Mucosa of rectum (tissue), 2 donors: ENCODE measurements at regions not wholly inside any gene's neighbourhood (a gene's known extent, or its start where the extent isn't known, plus 50 kb on each side); places are given as distances from the start of the nearest gene placed in this dataset.
"Not testable (repeated sequence)": the region's sequence is repeated elsewhere in the genome, so short reads cannot be mapped to it uniquely, and the experiment has no call there.

Experiments used
- H3K27ac ChIP-seq, 2 donors: one replicate each; pipeline ENCODE4 v1.7.0; 2013; ENCODE audit warnings: inconsistent platforms in 2 of 2, low read depth in 2 of 2, low read length in 2 of 2
- H3K27me3 ChIP-seq, 2 donors: one replicate each; pipeline ENCODE4 v1.7.0; 2013; ENCODE audit warnings: low read length in 2 of 2; ENCODE audit not compliant: control insufficient read depth in 2 of 2, insufficient read depth in 2 of 2
- H3K36me3 ChIP-seq, 2 donors: one replicate each; pipeline ENCODE4 v1.7.0; 2013; ENCODE audit warnings: low read length in 2 of 2; ENCODE audit not compliant: control insufficient read depth in 2 of 2, insufficient read depth in 2 of 2
- H3K4me1 ChIP-seq, 2 donors: one replicate each; pipeline ENCODE4 v1.7.0; 2013; ENCODE audit warnings: low read length in 2 of 2, mild to moderate bottlenecking in 1 of 2; ENCODE audit not compliant: control insufficient read depth in 2 of 2, insufficient read depth in 2 of 2
- H3K4me3 ChIP-seq, 2 donors: one replicate each; pipeline ENCODE4 v1.7.0; 2013; ENCODE audit warnings: low read length in 2 of 2
- H3K9ac ChIP-seq, 2 donors: one replicate each; pipeline ENCODE4 v1.7.0; 2013; ENCODE audit warnings: low read length in 2 of 2, low read depth in 1 of 2, mild to moderate bottlenecking in 1 of 2
- H3K9me3 ChIP-seq, 2 donors: one replicate each; pipeline ENCODE4 v1.7.0; 2013; ENCODE audit warnings: low read length in 2 of 2; ENCODE audit not compliant: control insufficient read depth in 2 of 2
- donor health status: healthy.
- donor health status: Normal muscosa, but diverticular disease.

DNA sequence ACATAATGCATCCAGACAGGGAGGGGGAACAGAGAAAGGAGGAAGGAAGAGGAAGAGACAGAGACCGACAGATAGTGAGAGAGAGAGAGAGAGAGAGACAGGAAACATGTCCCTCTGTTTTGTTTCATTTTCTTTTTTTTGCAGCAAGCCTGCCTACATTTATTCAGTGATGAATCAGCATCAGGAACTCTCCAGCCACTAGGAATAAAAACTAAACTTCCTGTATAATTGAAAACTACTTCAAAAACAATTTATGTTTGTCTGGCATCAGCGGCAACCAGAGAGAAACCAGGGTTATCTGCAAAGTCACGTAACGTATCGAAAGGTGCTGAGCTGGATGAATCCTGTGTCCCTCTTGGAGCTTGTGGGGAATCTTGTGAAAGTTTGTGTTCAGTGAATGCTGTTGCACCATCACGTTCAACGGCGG lies 148.6 kb upstream of the SOX21 start:
- H3K9me3 ChIP-seq: no peaks in the 10 kb centered on the region
- no peaks in the 10 kb centered on the region for H3K4me1 ChIP-seq
- no peak overlapping the region for H3K27ac ChIP-seq
- no peaks in the 10 kb centered on the region for H3K27me3 ChIP-seq
- H3K4me3 ChIP-seq: peak overlapping the region; percentile 54 to 66
- no peak overlapping the region for H3K9ac ChIP-seq
- H3K36me3 ChIP-seq: no peaks in the 10 kb centered on the region

DNA sequence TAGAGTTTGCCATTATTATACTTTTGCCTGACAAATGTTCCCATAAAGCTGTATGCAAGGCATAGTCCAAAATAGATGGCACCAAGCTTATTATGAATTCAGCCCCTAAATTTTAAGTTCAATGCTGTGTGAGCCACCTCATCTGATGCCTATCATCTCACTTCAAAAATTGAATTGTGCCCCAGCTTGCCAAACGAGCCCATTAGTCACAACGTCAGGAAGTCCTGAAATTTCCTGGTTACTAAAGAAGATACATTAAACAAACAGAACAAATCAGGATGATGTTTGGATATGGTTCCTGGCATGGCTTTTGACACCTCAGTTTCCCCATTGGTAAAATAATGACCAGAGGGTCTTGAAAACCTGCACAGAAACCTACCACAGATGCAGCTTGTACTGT lies 147.5 kb upstream of the SOX21 start:
- Histone ChIP-seq H3K4me1 (no peaks in the 10 kb centered on the region), H3K4me3 (no peak overlapping the region), H3K9me3 (no peaks in the 10 kb centered on the region), H3K27ac (peak overlapping the region in 1 of 2 donors; percentile 20), H3K36me3 (no peaks in the 10 kb centered on the region), H3K9ac (no peak overlapping the region), H3K27me3 (no peaks in the 10 kb centered on the region)

GRCh38 chr13:94859278-94859691 lies 146.9 kb upstream of the SOX21 start:
- Histone ChIP-seq H3K4me1 (no peaks in the 10 kb centered on the region), H3K4me3 (no peak overlapping the region), H3K36me3 (no peaks in the 10 kb centered on the region), H3K27me3 (no peaks in the 10 kb centered on the region), H3K27ac (peak overlapping the region in 1 of 2 donors; percentile 20), H3K9ac (no peak overlapping the region), H3K9me3 (no peaks in the 10 kb centered on the region)

DNA sequence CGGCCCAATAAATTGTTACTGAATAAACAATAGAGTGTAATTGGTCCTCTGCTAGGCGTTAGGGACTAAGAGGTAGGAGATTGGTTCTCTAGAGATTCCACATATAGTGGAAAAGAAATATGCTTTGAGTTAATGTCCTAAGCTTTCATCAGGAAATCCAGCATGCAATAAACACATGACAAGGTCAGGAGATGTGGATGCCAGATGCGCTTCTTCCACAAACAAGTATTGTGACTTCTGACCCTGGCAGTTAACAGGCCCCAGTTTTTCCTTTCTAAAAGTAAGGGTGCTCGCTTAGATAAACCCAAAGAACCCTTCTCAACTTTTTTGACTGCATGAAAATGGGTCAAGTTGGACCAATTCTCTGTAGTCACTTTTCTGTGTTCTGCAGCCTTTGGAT lies 146.5 kb upstream of the SOX21 start:
- Histone ChIP-seq H3K9ac (no peak overlapping the region), H3K36me3 (no peaks in the 10 kb centered on the region), H3K27me3 (no peaks in the 10 kb centered on the region), H3K9me3 (no peaks in the 10 kb centered on the region), H3K27ac (no peak overlapping the region), H3K4me1 (no peaks in the 10 kb centered on the region), H3K4me3 (no peak overlapping the region)

GRCh38 chr13:94854688-94855087 lies 142.3 kb upstream of the SOX21 start:
- H3K4me3 ChIP-seq: no peak overlapping the region
- H3K4me1 ChIP-seq: no peaks in the 10 kb centered on the region
- no peak overlapping the region for H3K27ac ChIP-seq
- H3K27me3 ChIP-seq: no peaks in the 10 kb centered on the region
- H3K36me3 ChIP-seq: no peaks in the 10 kb centered on the region
- no peaks in the 10 kb centered on the region for H3K9me3 ChIP-seq
- H3K9ac ChIP-seq: no peak overlapping the region

- H3K36me3 ChIP-seq: no peaks in the 10 kb centered on the region
Observed at GRCh38 chr13:94851576-94851975, 139.2 kb upstream of the SOX21 start.

DNA sequence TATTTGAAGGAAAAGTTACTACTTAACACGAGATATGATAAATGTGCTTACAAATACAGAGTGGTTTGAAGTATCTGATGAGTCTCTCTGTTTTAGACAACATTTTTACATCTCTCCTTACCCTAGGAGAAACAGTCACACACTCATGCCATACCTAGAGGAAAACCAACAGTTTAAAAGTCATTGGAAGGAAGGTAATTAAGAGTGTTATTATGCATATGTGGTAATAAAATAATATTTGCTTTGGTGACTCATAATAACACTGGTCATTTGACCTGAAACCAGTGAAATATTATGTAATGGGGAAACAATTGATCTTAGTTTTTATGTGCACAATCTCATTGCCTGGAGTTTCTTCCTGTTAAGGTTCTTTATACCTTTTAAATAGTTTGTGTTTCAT lies 136.9 kb upstream of the SOX21 start:
- no peak overlapping the region for H3K9ac ChIP-seq

More at GRCh38 chr13:94851576-94851975, 139.2 kb upstream of the SOX21 start:
- H3K9me3 ChIP-seq: no peaks in the 10 kb centered on the region
- no peaks in the 10 kb centered on the region for H3K4me1 ChIP-seq
- no peak overlapping the region for H3K4me3 ChIP-seq
- H3K27me3 ChIP-seq: no peaks in the 10 kb centered on the region
- no peak overlapping the region for H3K9ac ChIP-seq
- H3K27ac ChIP-seq: no peak overlapping the region

DNA sequence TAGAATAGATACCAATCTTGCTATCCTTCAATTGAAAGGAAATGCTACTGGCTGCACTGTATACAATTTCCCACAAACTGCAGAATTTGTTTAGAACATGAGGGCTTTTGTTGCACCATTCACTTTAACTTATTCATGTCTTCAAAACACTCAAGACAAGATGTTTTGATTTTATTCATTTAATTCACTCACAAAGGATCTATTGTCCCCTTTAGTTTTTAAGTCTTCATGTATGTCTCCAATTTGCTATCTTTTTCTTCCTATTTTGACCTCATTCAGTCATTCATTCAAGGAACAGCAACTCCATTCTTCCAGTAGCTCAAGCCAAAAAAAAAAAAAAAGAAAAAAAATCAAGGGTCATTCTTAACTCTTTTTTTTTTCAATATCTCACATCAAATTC lies 130.6 kb upstream of the SOX21 start:
- H3K4me3 ChIP-seq: no peak overlapping the region
- H3K9me3 ChIP-seq: no peaks in the 10 kb centered on the region
- no peaks in the 10 kb centered on the region for H3K36me3 ChIP-seq
- no peak overlapping the region for H3K27ac ChIP-seq
- H3K4me1 ChIP-seq: no peaks in the 10 kb centered on the region
- no peaks in the 10 kb centered on the region for H3K27me3 ChIP-seq
- no peak overlapping the region for H3K9ac ChIP-seq

More for the DNA sequence above, 136.9 kb upstream of the SOX21 start:
- Histone ChIP-seq H3K9me3 (no peaks in the 10 kb centered on the region), H3K4me3 (no peak overlapping the region), H3K27me3 (no peaks in the 10 kb centered on the region), H3K27ac (no peak overlapping the region), H3K4me1 (no peaks in the 10 kb centered on the region), H3K36me3 (no peaks in the 10 kb centered on the region)

DNA sequence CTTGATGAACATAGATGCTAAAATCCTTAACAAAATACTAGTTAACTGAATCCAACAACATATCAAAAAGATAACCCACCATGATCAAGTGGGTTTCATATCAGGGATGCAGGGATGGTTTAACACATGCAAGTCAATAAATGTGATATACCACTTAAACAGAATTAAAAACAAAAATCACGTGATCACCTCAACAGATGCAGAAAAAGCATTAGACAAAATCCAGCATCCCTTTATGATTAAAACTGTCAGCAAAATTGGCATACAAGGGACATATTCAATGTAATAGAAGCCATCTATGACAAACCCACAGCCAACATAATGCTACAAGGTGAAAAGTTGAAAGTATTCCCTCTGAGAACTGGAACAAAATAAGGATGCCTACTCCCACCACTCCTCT lies 124.7 kb upstream of the SOX21 start:
- not testable (repeated sequence) for H3K27ac ChIP-seq, H3K27me3 ChIP-seq, H3K36me3 ChIP-seq, H3K4me1 ChIP-seq, H3K9ac ChIP-seq, H3K9me3 ChIP-seq, H3K4me3 ChIP-seq

DNA sequence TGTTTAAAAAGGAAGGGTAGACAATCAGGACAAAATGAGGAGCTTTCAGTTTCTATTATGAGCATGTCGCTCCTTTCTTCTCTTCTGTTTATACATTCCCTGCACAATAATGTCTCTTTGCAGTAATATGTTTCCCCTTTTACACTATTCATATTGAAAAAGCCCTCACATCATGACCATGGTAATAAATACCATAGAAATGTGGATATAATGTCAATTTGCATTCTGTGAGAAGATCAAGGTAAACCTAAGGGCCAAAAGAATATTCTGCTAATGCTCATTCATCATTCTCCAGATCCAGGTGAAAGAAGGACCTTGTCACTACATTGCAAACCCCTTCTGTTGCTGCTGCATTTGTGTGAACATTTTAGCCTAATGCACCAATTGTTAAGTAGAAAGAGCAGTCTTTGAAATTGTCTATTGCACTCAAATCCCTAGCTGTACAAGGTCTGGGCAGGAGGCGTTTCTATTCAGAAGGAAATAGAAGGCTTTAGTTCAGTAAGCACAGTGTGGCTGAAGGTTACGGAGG lies 117.6 kb upstream of the SOX21 start:
- no peaks in the 10 kb centered on the region for H3K4me1 ChIP-seq
- no peak overlapping the region for H3K27ac ChIP-seq
- H3K9ac ChIP-seq: no peak overlapping the region
- H3K36me3 ChIP-seq: no peaks in the 10 kb centered on the region
- H3K4me3 ChIP-seq: no peak overlapping the region
- H3K27me3 ChIP-seq: no peaks in the 10 kb centered on the region
- no peaks in the 10 kb centered on the region for H3K9me3 ChIP-seq
